Stimulated activated CD4-positive, alpha-beta T cell treated with anti-CD3 and anti-CD28 coated beads, TNF-alpha, amount 100 ng/mL, for 4 hours (primary cell): ENCODE measurements at regions not wholly inside any gene's neighbourhood (a gene's known extent, or its start where the extent isn't known, plus 50 kb on each side); places are given as distances from the start of the nearest gene placed in this dataset.
"Not testable (repeated sequence)": the region's sequence is repeated elsewhere in the genome, so short reads cannot be mapped to it uniquely, and the experiment has no call there.

Experiments
- DNase-seq, 3 experiments: peaks; one replicate each; pipeline ENCODE4 v3.0.0-alpha.2; 2020; ENCODE audit warnings: low read depth in 3 of 3

DNA sequence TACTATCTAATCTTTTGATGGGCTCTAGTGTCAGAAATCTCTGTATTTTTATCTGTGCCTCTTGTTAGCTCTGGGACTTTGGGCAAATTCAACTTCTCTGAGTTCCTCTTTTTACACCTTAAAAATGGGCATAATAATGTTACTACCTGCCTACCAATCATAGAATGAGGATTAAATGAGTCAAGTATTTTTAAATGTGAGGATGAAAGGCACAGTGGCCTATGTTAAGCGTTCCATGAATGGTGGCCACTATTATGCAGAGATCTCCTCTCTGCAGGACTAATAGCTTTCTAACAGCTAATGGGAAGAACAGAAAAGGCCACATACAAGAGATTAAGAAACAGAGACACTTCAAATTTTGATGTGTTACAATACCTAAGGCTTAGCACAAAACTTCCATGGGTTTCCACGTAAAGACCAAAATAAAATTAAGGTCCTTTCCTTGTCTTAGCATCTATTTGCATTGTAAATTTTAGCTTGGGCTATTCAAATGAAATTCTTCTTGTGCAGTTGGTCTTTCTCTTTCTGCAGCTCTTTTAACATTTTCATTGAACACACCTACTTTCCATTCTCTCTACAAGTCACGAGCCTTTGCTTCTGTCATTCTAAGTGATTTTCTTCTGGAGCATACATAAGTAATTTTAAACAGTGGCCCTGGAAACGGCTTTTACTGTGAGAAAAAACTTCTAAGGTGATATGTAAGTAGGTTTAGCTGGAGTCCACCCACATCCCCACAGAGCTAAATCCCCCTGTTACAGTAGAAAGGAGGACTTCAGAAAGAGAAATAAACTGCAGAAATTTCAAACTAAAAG is 117.9 kb upstream of the MED14 start:
- no peak for DNase-seq

DNA sequence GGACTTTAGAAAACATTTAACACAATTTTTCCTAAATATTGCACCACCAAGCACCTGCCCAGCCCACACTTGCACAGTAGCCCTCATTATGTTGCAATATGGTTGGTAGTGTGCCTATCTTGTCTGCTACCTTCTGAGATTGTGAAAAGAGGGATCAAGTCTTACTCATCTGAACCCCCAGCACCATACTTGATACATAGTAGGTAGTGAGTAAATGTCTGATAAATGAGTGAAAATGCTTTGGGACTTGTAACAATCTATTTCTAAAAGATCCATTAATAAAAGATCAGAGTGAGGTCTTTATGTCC is 118.4 kb upstream of the MED14 start:
- no peak for DNase-seq

DNA sequence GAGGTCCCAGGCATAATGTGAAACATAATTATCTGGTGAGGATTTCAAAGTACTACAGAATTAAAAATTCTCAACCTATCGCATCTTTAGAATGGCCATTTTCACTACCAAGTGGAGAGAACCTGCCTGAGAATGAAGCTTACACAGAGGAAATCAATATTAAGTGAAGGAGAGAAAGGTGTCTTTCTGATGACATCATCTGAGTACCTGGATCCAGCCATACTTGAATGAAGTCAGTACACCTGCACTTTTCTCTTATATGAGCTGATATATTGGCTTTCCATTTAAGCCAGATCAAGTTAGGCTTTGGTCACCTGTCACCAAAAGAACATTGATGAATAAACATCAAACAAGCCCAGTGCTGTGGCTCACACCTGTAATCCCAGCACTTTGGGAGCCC is 118.9 kb upstream of the MED14 start:
- no peak for DNase-seq

DNA sequence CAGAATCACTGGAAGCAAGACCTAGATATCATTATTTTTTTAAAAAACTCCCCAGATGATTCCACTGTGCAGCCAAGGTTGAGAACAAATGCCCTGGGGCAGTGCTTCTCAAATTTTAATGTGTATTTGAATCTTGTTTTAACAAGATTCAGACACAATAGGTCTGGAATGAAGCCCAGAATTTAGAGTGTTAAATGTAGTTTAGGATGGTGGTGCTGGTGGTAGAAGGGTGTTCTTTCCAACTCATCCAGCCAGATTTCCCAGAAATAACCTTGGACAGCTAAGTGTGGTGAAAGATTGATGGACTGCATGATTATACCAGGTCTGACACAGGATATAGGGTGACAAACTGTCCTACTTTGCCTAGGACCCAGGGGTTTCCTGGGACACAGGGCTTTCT is 120.1 kb upstream of the MED14 start:
- DNase-seq = no peak

DNA sequence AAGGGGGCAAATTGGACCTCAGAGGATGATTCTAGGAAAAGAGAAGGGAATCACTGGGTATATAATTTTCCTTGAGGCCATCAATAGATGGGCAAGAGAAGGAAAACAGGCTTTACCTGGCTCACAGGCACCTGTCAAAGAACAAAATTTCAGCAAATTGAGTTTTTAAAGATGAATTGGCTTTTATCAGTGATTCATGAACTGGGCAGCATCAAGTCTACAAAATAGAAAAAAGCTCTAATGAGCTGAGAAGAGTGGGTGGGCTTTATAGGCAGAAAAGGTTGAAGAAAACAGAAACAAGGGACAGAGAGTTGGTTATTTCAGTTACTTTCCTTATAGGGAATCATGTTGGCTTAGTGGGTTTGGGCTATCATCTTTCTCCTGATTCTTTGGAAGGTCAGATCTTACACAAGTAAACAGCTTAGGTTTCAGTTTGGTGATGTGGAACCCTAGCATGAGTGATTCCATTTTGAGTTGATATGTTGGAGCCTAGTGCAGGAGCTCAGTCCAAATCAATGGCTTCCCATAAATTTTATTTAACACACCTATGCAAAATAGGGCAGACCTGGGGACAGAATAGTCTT is 120.7 kb upstream of the MED14 start:
- no peak for DNase-seq

DNA sequence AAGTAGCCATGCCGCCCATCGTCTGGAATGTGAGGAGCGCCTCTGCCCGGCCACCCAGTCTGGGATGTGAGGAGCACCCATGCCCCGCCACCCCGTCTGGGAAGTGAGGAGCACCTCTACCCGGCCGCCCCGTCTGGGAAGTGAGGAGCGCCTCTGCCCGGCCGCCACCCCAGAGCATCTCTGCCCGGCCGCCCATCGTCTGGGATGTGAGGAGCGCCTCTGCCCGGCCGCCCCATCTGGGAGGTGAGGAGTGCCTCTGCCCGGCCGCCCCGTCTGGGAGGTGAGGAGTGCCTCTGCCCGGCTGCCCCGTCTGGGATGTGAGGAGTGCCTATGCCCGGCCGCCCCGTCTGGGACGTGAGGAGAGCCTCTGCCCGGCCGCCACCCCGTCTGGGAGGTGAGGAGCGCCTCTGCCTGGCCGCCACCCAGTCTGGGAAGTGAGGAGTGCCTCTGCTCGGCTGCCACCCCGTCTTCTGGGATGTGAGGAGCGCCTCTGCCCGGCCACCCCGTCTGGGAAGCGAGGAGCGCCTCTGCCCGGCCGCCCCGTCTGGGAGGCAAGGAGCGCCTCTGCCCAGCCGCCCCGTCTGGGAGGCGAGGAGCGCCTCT is 126.7 kb upstream of the MED14 start:
- DNase-seq = not testable (repeated sequence)

DNA sequence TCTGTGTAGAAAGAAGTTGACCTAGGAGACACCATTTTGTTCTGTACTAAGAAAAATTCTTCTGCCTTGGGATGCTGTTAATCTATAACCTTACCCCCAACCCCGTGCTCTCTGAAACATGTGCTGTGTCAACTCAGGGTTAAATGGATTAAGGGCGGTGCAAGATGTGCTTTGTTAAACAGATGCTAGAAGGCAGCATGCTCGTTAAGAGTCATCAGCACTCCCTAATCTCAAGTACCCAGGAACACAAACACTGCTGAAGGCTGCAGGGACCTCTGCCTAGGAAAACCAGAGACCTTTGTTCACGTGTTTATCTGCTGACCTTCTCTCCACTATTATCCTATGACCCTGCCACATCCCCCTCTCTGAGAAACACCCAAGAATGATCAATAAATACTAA is 127.9 kb upstream of the MED14 start:
- not testable (repeated sequence) for DNase-seq

DNA sequence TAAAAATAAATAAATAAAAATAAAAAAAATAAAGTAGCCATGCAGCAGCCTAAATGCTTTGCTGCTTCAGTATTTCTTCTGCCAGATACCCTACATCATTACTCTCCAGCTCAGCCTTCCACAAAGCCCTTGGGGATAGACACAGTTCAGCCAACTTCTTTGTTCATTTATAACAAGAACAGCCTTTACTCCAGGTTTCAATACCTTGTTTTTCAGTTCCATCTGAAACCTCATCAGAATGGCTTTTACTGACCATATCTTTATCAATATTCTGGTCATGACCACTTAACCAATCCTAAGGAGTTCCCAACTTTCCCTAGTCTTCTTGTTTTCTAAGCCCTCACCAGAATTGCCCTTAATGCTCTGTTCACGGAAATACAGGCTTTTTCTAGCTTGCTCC is 128.3 kb upstream of the MED14 start:
- DNase-seq = no peak

DNA sequence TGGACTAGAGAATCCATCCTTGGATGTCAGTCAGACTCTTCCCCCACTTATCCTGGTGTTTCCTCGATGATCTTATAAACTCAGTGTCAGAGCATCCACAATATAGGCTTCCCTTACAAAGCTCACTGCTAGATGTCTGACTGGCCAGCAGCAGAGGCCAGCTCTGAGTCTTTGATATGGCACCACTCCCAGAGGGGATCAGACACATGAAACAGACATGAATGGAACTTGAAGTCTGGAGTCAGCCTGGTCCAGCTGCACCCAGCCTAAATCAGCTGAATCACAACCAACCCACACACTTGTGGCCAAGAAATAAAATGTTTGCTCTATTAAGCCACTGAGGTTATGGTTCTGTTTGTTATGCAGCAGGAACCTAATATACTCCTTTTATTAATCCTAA is 129.6 kb upstream of the MED14 start:
- DNase-seq = no peak

DNA sequence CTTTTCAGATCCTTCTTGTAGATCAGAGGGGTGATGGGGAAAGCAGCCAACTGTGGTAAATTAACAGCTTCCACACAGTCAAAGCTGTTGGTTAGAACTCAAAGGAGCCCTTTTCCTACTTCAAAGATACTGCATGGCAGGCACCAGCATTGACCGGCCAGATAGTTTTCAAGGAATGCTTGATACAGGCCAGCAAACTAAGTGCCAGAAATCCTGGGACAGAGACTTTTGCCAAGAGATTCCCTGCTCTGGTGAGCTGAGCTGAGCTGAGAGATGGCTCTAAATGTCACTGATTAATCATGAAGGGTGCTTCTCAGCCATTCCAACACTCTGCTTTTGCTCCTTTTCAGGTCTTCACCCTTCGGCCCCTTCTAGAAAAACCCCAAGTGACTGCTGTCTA is 131.6 kb upstream of the MED14 start:
- DNase-seq = no peak

DNA sequence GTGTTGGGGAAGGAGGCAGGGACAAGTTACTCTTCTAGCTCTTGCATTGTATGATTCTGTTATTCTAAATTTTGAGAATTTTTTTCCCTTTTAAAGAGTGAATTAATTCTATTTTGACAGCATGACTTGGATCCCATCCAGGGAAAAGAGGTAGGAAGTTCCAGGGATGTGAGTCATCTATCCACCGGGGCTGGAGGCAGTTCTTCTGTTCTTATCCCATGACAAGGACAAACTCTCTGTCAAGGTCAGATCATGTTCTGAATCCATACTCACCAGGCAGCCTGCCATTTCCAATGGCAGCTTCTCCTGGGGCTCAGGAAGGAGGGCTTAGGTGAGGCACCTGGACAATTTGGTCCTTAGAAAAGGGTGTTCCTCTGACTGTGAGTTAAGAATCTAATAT is 132.0 kb upstream of the MED14 start:
- DNase-seq = no peak

DNA sequence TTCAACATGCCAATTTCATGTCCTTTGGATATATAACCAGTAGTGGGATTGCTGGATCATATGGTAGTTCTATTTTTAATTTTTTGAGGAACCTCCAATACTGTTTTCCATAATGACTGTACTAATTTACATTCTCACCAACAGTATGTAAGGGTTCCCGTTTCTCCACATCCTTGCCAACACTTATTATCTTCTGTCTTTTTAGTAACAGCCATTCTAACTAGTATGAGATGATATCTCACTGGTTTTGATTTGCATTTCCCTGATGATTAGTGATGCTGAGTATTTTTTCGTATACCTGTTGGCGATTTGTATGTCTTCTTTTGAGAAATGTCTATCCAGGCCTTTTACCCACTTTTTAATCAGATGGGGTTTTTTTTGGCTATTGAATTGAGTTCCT is 133.5 kb upstream of the MED14 start:
- no peak for DNase-seq

DNA sequence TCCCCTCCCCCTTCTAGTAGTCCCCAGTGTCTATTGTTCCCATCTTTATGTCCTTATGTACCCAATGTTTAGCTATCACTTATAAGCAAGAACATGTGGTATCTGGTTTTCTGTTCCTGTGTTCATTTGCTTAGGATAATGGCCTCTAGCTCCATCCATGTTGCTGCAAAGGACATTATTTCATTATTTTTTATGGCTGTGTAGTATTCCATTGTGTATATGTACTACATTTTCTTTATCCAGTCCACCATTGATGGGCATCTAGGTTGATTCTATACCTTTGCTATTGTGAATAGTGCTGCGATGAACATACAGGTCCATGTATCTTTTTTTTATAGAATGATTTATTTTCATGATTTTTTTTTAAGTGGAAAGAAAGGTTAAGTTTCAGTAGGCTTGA is 135.6 kb upstream of the MED14 start:
- not testable (repeated sequence) for DNase-seq

DNA sequence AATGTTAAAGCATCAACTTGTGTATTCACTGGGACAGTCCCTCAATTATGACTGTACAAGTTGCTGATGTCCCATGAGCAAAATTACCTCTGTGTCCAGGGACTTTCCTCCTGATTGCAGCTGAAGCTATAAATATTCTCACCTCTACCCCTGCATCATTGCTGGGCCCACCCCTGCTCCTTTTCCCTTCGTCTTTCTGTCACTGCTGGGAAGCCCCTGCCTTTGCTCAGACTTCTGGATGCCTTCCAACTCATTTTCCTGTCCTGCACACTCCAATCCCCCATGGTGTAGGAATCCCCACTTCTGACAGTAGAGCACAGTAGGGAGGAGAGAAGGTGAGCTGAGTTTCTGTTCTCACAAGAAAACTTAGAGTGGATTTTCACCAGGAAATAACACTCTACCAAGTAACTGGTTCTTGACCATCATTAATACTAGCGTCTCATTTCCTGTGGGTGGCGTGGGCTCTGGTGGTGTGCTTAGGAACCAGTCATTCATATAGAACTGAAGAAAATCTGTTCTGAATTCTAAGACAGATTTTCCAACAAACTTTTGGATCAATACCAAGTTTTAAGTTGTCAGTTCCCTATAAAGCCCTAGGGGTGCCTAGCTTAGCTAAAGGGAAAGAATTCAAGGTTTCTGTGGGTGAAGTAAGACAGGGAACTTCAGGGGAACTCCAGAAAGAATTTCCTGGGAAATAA is 136.2 kb upstream of the MED14 start:
- DNase-seq = no peak

DNA sequence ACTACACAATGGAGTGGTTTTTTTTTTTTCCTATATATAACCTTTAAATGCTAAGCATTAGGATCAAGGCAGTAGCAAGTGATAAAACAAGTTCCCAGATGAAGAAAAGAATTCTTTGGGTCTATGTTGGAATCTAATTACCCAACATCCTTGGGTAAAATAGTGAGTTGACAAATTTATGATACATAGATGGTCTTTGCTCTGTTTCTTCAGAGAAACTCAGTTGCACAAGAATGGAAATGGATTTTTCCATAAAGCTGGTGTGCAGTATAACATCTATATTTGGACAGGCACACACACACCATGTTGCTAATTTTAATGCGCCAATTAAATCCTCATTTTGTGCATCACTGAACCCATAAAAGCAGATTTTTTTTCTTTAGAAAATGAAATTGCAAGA is 137.0 kb upstream of the MED14 start:
- DNase-seq = no peak

DNA sequence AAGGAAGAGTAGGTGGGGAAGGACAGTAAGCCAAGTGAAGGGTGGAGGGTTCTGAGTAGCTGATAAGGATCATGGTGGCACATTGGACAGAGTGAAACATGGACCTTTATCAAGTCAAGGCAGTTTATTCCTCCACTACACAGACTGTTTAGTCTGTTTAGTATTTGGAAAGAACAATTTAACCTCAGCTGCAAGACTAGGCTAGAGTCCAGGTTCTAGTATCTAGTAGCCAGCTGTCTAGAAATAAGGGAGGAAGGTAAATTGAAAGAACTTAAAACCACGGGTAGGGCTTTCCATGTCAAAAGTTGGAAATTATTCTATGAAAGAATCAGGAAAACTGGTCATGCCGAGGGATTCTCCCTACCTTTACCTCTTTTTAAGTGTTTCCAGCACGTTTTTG is 140.1 kb upstream of the MED14 start:
- DNase-seq = no peak

DNA sequence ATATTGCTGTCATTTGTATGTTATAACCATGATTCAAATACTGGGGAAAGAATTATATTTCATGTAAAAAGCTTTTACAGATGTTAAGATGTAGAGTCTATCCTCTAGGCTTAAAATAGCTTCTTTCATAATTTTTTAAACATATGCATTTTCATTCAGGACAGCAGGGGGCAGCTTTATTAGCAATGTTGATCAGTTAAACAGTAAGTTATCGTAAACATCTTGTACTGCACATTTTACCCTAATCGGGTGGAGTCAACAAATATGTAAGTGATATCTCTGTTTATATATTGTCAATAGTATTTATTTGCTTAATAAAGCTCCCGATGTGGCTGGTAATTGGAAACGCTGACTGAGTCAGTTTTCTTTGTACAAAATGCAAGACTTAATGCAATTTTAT is 142.5 kb upstream of the MED14 start:
- no peak for DNase-seq

DNA sequence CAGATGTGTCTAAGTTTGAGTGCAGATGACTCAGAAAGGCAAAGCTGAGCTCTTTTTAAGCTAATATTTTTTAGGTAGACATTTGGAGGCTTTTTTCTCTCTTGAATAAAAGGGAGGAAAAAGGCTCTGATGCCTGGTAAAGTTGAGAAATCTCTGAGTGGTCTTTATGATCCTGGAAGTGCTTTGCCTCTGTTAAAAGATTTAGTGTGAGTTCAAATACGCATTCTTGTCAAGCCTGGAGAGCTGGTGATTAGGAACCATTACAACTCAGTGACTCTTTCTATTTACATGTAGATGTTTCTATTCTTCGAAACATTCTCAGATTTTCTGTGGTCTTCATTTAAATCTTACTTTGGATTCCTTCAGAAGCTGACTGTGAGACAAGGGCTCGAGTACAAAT is 143.4 kb upstream of the MED14 start:
- DNase-seq = no peak

DNA sequence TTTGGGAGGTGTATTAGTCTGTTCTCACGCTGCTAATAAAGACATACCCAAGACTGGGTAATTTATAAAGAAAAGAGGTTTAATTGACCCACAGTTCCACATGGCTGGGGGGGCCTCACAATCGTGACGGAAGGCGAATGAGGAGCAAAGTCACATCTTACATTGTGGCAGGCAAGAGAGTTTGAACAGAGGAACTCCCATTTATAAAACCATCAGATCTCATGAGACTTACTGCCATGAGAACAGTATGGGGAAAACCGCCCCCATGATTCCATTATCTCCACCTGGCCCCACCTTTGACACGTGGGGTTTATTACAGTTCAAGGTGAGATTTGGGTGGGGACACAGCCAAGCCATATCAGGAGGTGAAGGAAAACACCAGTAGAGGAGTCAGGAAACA is 143.8 kb upstream of the MED14 start:
- DNase-seq = not testable (repeated sequence)

DNA sequence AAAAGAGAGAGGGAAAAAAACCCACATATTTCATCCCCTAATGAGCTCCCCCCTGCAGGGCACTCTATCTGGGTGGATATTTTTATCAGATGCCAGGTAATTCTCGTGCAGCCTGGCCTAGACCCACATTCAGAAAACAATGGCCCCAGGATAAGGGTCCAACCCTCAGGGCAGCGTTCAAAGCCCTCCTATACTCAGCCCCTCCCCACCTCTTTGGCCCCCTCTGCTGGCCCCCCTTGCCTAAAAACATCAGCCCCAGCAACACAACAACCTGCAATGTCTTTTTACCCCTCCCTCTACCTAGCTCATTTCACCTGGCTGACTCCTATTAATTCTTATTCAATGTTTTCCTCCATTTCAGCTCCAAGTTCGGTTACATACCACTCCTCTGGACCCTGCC is 145.4 kb upstream of the MED14 start:
- no peak for DNase-seq

DNA sequence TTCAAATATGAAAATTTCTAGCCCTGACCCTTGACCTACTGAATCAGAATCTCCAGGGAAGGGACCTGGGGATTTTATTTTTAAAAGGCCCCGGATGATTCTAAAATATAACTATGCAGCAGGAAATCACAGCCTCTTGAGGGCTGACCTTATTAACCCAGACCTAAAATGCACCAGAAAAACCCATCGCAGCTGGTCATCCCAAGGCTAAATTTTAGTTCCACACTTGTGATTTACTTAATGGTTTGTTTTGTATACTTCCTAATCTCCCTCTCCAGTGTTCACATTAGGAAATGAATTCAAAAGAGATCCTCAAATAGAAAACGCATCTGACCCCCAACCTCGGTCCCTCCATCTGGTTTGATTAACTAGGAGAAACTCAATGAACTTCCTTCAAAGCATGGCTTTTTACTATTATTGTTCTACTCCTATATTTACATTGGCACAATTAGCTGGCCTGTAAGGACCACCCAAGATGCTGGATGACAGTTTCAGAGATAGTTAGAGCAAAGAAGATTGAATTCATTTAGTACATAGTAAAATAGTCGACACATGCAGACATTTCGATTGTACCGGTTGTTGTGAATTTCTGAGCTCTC is 147.8 kb upstream of the MED14 start:
- DNase-seq = no peak

DNA sequence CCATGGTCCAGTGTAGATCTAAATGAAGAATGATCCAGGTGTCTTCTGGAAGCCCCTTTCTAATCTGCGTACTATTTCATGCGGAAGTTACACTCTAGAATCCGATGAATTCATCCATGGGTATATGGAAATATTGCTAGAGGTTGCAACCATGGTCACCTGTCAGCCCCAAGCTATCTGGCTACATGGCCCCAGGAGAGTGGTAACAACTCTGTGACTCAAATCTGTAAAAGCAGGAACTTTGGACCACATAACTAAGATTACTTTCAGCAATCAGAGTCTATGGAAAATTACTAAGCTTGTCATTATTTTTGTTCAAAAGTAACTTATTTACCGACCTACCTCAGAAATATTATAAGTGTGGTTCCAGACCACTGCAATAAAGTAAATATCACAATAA is 150.6 kb upstream of the MED14 start:
- DNase-seq = no peak

DNA sequence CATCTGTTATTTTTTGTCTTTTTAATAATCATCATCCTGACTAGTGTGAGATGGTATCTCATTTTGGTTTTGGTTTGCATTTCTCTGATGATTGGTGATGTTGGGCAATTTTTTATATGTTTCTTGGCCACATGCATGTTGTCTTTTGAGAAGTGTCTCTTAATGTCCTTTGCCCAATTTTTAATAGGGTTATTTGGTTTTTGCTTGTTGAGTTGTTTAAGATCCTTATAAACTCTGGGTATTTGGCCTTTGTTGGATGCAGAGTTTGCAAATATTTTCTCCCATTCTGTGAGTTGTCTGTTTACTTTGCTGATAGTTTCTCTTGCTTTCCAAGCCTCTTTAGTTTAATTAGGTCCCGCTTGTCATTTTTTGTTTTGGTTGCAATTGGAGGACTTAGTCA is 152.1 kb upstream of the MED14 start:
- DNase-seq = no peak
